ENCODE measurements at regions not wholly inside any gene's neighbourhood (a gene's known extent, or its start where the extent isn't known, plus 50 kb on each side); places are given as distances from the start of the nearest gene placed in this dataset.
"Not testable (repeated sequence)": the region's sequence is repeated elsewhere in the genome, so short reads cannot be mapped to it uniquely, and the experiment has no call there.

- no peak for DNase-seq (ENCODE audit: low read depth)
Measured at GRCh38 chr6:40152196-40152595, 217.9 kb upstream of the MOCS1 start.

GRCh38 chr6:40148882-40149573, 214.8 kb upstream of the MOCS1 start:
- no peak for DNase-seq (ENCODE audit: low read depth)

DNA sequence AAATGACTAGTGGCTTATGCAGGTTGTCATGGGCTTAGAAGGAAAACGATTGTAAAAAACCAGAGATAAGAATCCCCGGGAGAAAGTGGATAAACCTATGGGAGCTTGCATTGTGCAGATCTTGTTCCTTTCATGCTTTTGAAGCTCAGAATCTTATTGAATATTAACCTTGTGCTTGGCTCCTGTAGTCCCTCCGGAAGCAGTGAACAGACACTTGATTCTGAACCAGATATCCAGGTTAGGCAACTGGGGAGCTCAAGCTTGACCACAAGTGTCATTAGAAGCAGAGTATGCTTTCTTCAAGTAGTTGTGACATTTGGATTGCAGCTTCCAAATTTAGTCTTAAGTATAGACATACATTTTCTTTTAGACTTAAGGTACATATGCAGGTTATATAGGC, 212.6 kb upstream of the MOCS1 start:
- no peak for DNase-seq (ENCODE audit: low read depth)

- no peak for DNase-seq (ENCODE audit: low read depth)
Measured at GRCh38 chr6:40139447-40139846, 205.2 kb upstream of the MOCS1 start.

GRCh38 chr6:40138273-40138720, 204.0 kb upstream of the MOCS1 start:
- DNase-seq (ENCODE audit: low read depth) = no peak

- no peak for DNase-seq (ENCODE audit: low read depth)
Measured at GRCh38 chr6:40135491-40136072, 201.3 kb upstream of the MOCS1 start.

GRCh38 chr6:40133981-40134380, 199.7 kb upstream of the MOCS1 start:
- DNase-seq (ENCODE audit: low read depth) = not testable (repeated sequence)

- no peak for DNase-seq (ENCODE audit: low read depth)
Measured at GRCh38 chr6:40131675-40132074, 197.4 kb upstream of the MOCS1 start.

DNA sequence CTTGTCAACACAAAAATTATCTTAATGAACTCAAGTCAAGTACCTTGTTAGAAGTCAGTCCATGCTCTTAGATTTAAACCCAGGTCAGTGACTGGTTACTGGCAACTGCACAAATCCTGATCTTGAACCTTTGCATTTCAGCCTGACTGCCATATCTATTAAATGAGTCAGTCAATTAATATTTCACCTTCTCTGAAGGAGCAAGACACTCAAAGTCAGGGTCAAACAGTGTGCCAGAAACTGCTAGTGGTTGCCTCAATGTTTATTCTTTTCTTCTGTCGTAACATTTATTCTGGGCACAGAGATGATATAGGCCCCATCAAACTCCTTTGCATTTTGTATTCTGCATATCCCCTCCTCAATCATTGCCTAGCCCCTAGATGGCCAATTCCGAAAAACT, 193.9 kb upstream of the MOCS1 start:
- DNase-seq (ENCODE audit: low read depth) = no peak

DNA sequence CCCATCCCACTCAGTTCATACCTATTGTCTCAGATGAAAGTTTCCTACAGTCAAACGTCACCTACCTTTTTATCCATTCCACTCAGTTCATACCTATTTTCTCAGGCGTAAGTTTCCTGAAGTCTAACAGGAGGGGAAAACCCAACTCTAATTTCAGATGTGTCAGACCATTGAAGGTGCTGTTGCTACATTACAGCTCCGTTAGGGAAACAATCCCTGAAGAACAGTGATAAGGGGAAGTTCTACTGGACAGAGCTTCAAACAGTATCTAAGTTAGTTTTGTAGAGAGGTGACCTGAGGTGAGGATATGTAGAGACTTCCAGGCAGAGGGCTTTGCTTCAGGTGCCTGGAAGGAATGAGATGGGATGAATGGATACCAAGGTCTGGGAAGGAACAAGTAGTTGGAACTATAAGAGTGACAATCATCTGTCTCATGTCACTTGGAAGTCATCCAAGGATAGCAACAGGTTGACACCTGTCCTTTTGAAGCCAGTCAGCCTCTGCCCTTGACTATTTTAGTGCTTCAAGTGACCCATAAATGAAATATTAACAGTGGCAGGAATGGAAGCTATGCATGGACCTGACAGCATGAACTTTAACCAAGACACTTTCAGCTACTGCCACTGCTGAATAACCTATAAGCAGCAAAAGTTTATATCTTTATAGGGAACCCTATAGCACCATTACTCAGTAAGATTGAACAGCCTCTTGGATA, 191.6 kb upstream of the MOCS1 start:
- no peak for DNase-seq (ENCODE audit: low read depth)

DNA sequence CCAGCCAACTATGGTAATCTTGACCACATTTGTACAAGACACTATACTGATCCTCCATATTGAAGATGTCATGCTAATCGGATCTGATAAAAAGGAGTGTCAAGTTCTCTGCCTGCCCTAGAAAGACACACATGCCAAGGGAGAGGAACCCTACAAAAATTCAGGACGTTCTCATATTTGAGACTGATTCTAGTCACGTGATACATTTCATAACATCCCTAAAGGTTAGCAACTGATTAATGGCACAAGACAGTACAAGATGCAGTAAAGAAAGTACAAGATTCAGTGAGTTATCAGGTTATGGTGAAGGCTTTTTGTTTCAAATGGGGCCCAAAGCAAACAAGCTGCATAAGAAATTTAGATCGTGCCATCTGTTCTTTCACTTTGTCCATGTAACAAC, 190.7 kb upstream of the MOCS1 start:
- no peak for DNase-seq (ENCODE audit: low read depth)

GRCh38 chr6:40116832-40117231, 182.6 kb upstream of the MOCS1 start:
- no peak for DNase-seq (ENCODE audit: low read depth)

DNA sequence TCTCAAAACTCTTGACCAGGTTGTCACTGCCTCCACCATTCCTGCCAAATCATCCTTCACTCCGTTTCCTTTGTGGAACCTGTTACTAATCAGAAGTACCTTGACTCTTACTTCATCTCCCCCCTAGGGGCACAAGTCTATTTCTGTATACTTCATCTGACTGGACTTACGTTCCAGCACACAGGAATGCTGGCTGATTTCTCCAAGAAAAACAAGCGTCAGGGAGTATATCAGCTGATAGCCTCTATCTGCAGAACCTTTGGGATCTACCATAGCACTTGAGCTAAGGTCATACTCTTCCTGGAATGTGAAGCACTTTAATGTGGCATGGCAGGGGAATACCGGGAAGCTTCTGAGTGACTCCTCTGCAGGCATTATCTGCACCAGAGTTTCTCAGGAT, 178.1 kb upstream of the MOCS1 start:
- DNase-seq (ENCODE audit: low read depth) = no peak

DNA sequence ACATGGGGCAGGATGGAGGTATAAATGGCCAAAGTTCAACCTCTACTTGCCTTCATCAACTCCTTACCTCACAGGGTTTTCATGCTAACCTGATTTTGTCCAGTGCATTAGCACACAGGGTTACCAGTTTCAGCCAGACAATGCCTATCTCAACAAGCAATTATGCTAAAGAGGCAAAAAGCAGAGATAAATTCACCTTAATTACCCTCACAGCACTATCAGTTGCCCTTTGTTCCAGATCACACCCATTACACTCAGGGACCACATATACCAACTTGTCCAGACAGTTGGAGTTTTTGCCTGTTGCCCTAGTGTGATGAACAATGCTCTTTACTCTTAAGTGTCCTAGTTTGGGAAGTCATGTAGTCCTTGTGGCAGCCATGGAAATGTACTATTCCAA, 174.5 kb upstream of the MOCS1 start:
- DNase-seq (ENCODE audit: low read depth) = no peak

GRCh38 chr6:40106840-40107239, 172.6 kb upstream of the MOCS1 start:
- DNase-seq (ENCODE audit: low read depth) = no peak

DNA sequence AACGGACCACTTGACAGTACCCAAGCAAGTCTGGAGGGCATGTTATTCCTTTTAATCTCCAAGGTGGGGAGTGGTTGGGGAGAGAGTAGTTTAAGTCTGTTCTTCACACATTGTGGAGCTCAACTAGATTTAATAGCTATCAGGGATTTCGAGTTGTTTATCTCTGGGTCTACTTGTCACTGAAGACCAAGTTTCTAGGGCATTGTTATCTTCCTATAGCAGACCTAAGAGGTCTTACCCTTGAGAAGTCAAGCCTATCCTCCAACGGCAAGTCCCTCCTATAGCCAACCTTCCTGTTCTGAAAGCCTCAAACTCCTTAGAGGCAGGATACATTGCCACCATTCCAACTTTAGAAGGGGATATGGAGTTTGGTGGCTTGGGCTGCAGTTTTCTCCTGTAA, 164.5 kb upstream of the MOCS1 start:
- DNase-seq (ENCODE audit: low read depth) = no peak

DNA sequence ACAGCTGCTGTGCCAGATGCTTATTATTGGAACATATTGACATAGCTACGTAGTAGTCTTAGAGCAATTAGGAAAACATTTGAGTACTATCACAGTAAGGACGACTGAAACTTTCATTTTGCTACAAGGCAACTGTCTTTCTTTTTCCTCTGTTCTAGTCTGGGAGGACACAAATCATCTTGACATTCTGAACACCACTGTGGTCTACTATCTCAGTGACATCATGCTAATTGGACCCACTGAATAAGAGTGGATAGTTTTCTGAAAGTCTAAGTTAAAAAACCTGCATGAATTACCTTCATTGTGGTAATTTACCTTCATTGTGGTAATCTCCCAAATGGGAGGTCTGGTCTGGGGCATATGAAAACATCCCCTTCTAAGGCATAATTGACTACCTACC, 163.3 kb upstream of the MOCS1 start:
- DNase-seq (ENCODE audit: low read depth) = no peak

GRCh38 chr6:40083141-40083920, 149.1 kb upstream of the MOCS1 start:
- no peak for DNase-seq (ENCODE audit: low read depth)

- DNase-seq (ENCODE audit: low read depth) = no peak
Measured at GRCh38 chr6:40082278-40083043, 148.2 kb upstream of the MOCS1 start.

DNA sequence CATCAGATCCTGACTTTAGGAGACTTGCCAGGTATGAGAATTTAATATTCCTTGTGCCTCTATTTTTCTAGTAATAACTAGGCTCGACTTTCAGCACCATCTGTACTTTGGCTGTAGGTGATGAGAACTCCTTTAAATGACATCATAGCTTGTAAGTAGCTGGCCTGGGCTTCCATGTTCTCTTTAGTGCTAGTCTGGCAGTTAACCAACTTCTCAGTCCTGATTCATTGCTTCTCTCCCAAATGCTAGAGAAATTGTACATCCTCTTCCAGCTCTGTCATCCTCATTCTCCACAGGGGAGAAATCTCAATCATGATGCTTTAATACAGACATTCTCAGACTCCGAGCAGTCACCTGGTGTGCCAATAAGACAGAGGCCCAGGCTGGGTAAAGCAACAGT, 143.5 kb upstream of the MOCS1 start:
- no peak for DNase-seq (ENCODE audit: low read depth)

GRCh38 chr6:40077315-40077714, 143.1 kb upstream of the MOCS1 start:
- no peak for DNase-seq (ENCODE audit: low read depth)
